Caco-2 (cell line): ENCODE measurements at regions not wholly inside any gene's neighbourhood (a gene's known extent, or its start where the extent isn't known, plus 50 kb on each side); places are given as distances from the start of the nearest gene placed in this dataset.

Experiments used
- BruUV-seq: library from RNA; stranded (reverse); fragments of 400-500 nt; replicated peaks from 2 replicates; lab custom pipeline; 2021; lab: Mats Ljungman, UMichigan
- CTCF ChIA-PET: fragments of 300-600 bp; sonication (Branson Sonifier 250); formaldehyde crosslinking; loops from one replicate; lab custom pipeline; 2022; ENCODE audit warnings: antibody characterized with exemption; lab: Charles Lee
- POLR2A ChIA-PET: fragments of 300-600 bp; sonication (Branson Sonifier 250); formaldehyde crosslinking; loops from one replicate; lab custom pipeline; 2022; ENCODE audit warnings: antibody characterized with exemption; lab: Charles Lee
- DNase-seq, 2 experiments: peaks; one replicate each; pipeline versions ENCODE4 v3.0.0 to v3.0.0-alpha.2; 2020 to 2022
- H3K27me3 ChIP-seq: replicated peaks from 2 replicates; pipeline ENCODE4 v1.6.0; 2011; ENCODE audit warnings: low read length; ENCODE audit not compliant: control insufficient read depth, insufficient read depth
- H3K36me3 ChIP-seq: 2 replicates; pipeline ENCODE4 v1.5.1; 2011; ENCODE audit warnings: low read length; ENCODE audit not compliant: control insufficient read depth, insufficient read depth
- H3K4me1 ChIP-seq: fragments of 250-450 bp; sonication (Bioruptor Pico); 2 replicates; pipeline ENCODE4 v1.5.1; 2020; ENCODE audit warnings: mild to moderate bottlenecking
- H3K4me3 ChIP-seq: 2 replicates; pipeline ENCODE4 v1.5.1; 2011; ENCODE audit warnings: low read depth, mild to moderate bottlenecking, control low read depth, low read length
- H3K9me3 ChIP-seq: fragments of 250-450 bp; sonication (Bioruptor Pico); 2 replicates; pipeline ENCODE4 v1.5.1; 2020; ENCODE audit warnings: mild to moderate bottlenecking, moderate library complexity
- H3K27ac Mint-ChIP-seq: one replicate; pipeline ENCODE4 v1.8.0; 2022; ENCODE audit warnings: mixed read lengths; ENCODE audit not compliant: unreplicated experiment
- H3K27me3 Mint-ChIP-seq: one replicate; pipeline ENCODE4 v1.8.0; 2022; ENCODE audit warnings: mixed read lengths; ENCODE audit not compliant: insufficient read depth, unreplicated experiment
- H3K36me3 Mint-ChIP-seq: one replicate; pipeline ENCODE4 v1.8.0; 2022; ENCODE audit warnings: mild to moderate bottlenecking, mixed read lengths; ENCODE audit not compliant: insufficient read depth, unreplicated experiment
- H3K4me1 Mint-ChIP-seq: one replicate; pipeline ENCODE4 v1.8.0; 2022; ENCODE audit warnings: low read depth, mixed read lengths; ENCODE audit not compliant: unreplicated experiment
- H3K4me3 Mint-ChIP-seq: one replicate; pipeline ENCODE4 v1.8.0; 2022; ENCODE audit warnings: mild to moderate bottlenecking, moderate library complexity, mixed read lengths; ENCODE audit not compliant: unreplicated experiment
- H3K9me3 Mint-ChIP-seq: one replicate; pipeline ENCODE4 v1.8.0; 2022; ENCODE audit warnings: mixed read lengths; ENCODE audit not compliant: unreplicated experiment
- intact Hi-C: fragments of 100-400 bp; cut with micrococcal nuclease; formaldehyde crosslinking; loops from one replicate; pipeline ENCODE4 v1.10.0; 2022; ENCODE audit not compliant: unreplicated experiment
- TF ChIP-seq, protein P1 (sequence below), 2 experiments: fragments of 200-600 bp in 1 of 2; IDR thresholded peaks; 1 replicate in 1 of 2; 2 replicates in 1 of 2; pipeline versions ENCODE4 v1.5.1 to v1.8.0; 2011 to 2022; ENCODE audit warnings: antibody characterized with exemption in 1 of 2, control low read depth in 1 of 2, inconsistent platforms in 1 of 2, low read depth in 1 of 2, low read length in 1 of 2, mild to moderate bottlenecking in 1 of 2, moderate library complexity in 1 of 2; ENCODE audit not compliant: insufficient read depth in 1 of 2, severe bottlenecking in 1 of 2, unreplicated experiment in 1 of 2

DNA sequence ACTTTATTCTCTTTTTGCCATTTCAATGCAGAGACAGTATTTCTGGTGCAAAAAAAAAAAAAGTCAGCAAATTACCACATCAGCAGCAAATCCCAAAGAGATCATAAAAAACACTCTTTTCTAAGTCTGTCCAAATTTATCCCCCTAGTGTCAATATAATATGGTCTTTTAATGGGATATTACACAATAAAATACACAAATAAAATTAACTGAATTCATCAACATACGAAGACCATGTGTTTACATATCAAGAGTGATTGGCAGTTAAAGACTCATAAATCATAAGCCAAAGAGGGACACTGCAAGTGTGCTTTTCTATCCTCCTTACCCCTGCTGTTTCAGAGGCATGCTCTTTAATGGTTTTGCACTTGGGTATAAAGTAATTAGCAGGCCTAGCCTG lies 340.2 kb upstream of the DKK2 start:
- H3K27me3 ChIP-seq = no peaks in the 10 kb centered on the region
- H3K9me3 ChIP-seq = no peaks in the 10 kb centered on the region
- no peak overlapping the region for H3K4me3 Mint-ChIP-seq
- H3K27ac Mint-ChIP-seq = no peak overlapping the region
- H3K36me3 ChIP-seq = no peaks in the 10 kb centered on the region
- 0 out of 2 replicates have a peak, but pooled peaks cover 3% of the 10 kb centered on the region for H3K4me1 ChIP-seq
- CTCF ChIA-PET = no interaction called here
- DNase-seq = no peak
- H3K4me1 Mint-ChIP-seq = peaks cover 6% of the 10 kb centered on the region
- no peaks in the 10 kb centered on the region for H3K36me3 Mint-ChIP-seq
- H3K9me3 Mint-ChIP-seq = peaks cover 15% of the 10 kb centered on the region
- POLR2A ChIA-PET = no interaction called here
- intact Hi-C loops = no loop called here
- peaks cover 2% of the 10 kb centered on the region for H3K27me3 Mint-ChIP-seq
- no peak overlapping the region for H3K4me3 ChIP-seq
- TF ChIP-seq, protein P1, sequence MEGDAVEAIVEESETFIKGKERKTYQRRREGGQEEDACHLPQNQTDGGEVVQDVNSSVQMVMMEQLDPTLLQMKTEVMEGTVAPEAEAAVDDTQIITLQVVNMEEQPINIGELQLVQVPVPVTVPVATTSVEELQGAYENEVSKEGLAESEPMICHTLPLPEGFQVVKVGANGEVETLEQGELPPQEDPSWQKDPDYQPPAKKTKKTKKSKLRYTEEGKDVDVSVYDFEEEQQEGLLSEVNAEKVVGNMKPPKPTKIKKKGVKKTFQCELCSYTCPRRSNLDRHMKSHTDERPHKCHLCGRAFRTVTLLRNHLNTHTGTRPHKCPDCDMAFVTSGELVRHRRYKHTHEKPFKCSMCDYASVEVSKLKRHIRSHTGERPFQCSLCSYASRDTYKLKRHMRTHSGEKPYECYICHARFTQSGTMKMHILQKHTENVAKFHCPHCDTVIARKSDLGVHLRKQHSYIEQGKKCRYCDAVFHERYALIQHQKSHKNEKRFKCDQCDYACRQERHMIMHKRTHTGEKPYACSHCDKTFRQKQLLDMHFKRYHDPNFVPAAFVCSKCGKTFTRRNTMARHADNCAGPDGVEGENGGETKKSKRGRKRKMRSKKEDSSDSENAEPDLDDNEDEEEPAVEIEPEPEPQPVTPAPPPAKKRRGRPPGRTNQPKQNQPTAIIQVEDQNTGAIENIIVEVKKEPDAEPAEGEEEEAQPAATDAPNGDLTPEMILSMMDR (IDR thresholded peaks at IDR 0.05; ENCODE audit: insufficient read depth in 1 of 2, low read depth in 1 of 2, low read length in 1 of 2, severe bottlenecking in 1 of 2, unreplicated experiment in 1 of 2) = no peak
- no TSS peak for BruUV-seq

DNA sequence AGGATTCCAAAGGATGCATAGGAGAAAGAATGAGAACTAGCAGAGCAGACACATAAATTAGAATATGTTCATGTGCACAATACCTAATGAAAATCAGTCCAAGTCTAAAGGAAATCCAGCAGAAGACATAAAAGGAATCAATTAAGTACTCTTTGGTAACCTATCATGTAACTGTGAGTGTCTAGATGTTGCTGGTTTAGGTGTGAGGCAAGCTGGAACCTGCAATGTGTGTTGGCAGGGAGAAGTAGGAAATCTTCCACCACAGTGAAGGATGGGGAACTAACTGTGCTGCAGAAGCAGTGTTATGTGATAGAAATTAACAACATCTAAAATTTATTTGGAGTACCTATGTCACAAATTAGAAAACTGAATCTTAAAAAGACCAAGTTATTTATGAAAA lies 330.8 kb upstream of the DKK2 start:
- Mint-ChIP-seq H3K4me3 (no peak overlapping the region), H3K27me3 (peaks cover 9% of the 10 kb centered on the region), H3K27ac (no peak overlapping the region), H3K4me1 (no peaks in the 10 kb centered on the region), H3K9me3 (no peaks in the 10 kb centered on the region), H3K36me3 (no peaks in the 10 kb centered on the region)
- Histone ChIP-seq H3K36me3 (no peaks in the 10 kb centered on the region), H3K4me3 (no peak overlapping the region), H3K4me1 (no peaks in the 10 kb centered on the region), H3K27me3 (no peaks in the 10 kb centered on the region), H3K9me3 (no peaks in the 10 kb centered on the region)
- TF ChIP-seq, protein P1 (IDR thresholded peaks at IDR 0.05; ENCODE audit: insufficient read depth in 1 of 2, low read depth in 1 of 2, low read length in 1 of 2, severe bottlenecking in 1 of 2, unreplicated experiment in 1 of 2) = no peak
- BruUV-seq = no TSS peak
- intact Hi-C loops = no loop called here
- POLR2A ChIA-PET = no interaction called here
- CTCF ChIA-PET = no interaction called here
- DNase-seq = no peak

DNA sequence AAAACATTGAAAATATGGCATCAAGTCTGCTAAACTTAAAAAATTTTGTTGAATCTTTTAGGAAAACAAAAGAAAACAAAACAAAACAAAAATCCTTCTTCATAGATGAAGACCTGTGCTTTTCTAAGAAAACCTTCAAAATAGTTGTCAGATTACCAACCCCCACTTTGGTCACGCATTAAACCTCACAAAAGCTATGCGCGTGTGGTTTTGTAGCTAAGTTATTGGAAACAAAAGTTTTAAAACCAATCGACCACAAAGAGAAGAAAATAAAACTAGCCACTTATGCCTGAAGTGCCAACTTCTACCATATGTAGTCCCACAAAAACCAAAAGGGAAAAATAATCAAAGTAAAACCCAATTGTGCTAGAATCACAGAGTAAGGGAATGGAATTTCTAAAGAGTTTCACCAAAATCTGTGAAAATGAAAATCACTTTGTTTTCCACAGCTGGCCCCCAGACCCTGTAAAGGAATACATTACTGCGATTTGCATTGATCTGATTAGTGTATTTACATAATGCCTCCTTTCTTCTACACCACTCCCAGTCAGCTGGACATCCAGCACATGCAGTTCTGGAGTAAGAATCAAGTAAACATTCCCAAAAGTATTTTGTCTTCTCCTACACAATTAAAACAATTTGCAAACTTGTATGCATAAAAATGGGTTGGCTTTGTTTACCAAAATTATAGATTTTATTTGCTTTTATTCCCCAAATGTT lies 330.1 kb upstream of the DKK2 start:
- Histone ChIP-seq H3K36me3 (no peaks in the 10 kb centered on the region), H3K9me3 (no peaks in the 10 kb centered on the region), H3K27me3 (no peaks in the 10 kb centered on the region), H3K4me3 (no peak overlapping the region), H3K4me1 (no peaks in the 10 kb centered on the region)
- no TSS peak for BruUV-seq
- no peak for DNase-seq
- CTCF ChIA-PET = no interaction called here
- Mint-ChIP-seq H3K9me3 (no peaks in the 10 kb centered on the region), H3K4me3 (no peak overlapping the region), H3K36me3 (no peaks in the 10 kb centered on the region), H3K27ac (no peak overlapping the region), H3K27me3 (peaks cover 9% of the 10 kb centered on the region), H3K4me1 (no peaks in the 10 kb centered on the region)
- TF ChIP-seq, protein P1 (IDR thresholded peaks at IDR 0.05; ENCODE audit: insufficient read depth in 1 of 2, low read depth in 1 of 2, low read length in 1 of 2, severe bottlenecking in 1 of 2, unreplicated experiment in 1 of 2) = no peak
- POLR2A ChIA-PET = no interaction called here
- intact Hi-C loops = no loop called here
